ENCODE measurements at regions not wholly inside any gene's neighbourhood (a gene's known extent, or its start where the extent isn't known, plus 50 kb on each side); places are given as distances from the start of the nearest gene placed in this dataset.

DNA sequence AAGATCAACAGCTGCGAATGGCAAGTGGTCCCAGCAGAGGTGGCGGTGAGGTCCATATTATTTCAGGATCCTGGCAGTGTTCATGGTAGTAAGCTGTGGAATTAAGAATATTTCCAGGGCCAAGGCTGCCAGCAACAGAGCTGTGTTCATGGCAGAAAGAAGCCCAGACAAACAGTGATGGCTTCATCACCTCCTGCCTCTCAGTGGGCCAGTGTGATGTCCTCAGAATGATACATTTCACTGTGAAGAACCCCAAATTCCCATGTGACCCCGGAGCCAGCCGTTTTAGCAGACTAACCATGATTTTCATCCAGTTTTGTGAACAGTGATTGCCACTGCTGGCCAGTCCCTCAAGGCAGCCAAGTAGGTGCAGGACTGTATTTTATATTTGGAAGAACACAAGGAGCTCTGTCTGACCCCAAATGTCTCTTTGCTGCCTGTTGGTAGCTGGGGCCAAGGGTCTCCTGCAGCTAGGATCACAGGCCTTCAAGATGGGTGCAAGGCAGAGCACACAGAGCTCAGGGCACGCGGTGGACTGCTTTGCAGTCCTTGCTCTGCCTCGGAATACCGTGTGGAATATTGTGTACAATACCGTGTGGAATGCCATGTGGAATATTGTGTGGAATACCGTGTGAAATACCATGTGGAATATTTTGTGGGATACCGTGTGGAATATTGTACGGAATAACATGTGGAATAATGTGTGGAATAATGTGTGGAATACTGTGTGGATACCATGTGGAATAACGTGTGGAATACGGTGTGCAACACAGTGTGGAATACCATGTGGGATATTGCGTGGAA is 132.3 kb upstream of the CHST15 start:
- Histone ChIP-seq H4K20me1 (ENCODE audit: control insufficient read depth, insufficient read depth, low read depth, low read length) (0 out of 2 replicates have a peak, but pooled peaks cover 4% of the 10 kb centered on the region), H3K9me2 (replicated peaks; ENCODE audit: control insufficient read depth, low read length) (no peaks in the 10 kb centered on the region), H3K36me3 (ENCODE audit: control insufficient read depth, low read length) (no peaks in the 10 kb centered on the region), H3K4me1 (ENCODE audit: control insufficient read depth, low read length) (peaks cover 26% of the 10 kb centered on the region), H3K9me3 (ENCODE audit: control insufficient read depth, insufficient read depth, low read length) (peaks cover 25% of the 10 kb centered on the region; the same call in 1 of the 2 replicates), H3K27ac (ENCODE audit: low read depth, low read length) (no peak overlapping the region), H3K4me2 (ENCODE audit: low read length) (no peak overlapping the region), H3F3A (ENCODE audit: control insufficient read depth, insufficient read depth) (peaks cover 40% of the 10 kb centered on the region), H3K4me3 (ENCODE audit: low read length) (no peak overlapping the region), H3K27me3 (ENCODE audit: control insufficient read depth, low read length) (no peaks in the 10 kb centered on the region), H3K79me2 (ENCODE audit: control insufficient read depth, low read length) (no peaks in the 10 kb centered on the region)
- TF ChIP-seq EZH2phosphoT487 (IDR thresholded peaks at IDR 0.05; ENCODE audit: borderline replicate concordance, low read length), result no peak
- TF ChIP-seq, protein P1, sequence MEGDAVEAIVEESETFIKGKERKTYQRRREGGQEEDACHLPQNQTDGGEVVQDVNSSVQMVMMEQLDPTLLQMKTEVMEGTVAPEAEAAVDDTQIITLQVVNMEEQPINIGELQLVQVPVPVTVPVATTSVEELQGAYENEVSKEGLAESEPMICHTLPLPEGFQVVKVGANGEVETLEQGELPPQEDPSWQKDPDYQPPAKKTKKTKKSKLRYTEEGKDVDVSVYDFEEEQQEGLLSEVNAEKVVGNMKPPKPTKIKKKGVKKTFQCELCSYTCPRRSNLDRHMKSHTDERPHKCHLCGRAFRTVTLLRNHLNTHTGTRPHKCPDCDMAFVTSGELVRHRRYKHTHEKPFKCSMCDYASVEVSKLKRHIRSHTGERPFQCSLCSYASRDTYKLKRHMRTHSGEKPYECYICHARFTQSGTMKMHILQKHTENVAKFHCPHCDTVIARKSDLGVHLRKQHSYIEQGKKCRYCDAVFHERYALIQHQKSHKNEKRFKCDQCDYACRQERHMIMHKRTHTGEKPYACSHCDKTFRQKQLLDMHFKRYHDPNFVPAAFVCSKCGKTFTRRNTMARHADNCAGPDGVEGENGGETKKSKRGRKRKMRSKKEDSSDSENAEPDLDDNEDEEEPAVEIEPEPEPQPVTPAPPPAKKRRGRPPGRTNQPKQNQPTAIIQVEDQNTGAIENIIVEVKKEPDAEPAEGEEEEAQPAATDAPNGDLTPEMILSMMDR (IDR thresholded peaks at IDR 0.05; ENCODE audit: low read depth, low read length, poor library complexity, severe bottlenecking), result no peak

DNA sequence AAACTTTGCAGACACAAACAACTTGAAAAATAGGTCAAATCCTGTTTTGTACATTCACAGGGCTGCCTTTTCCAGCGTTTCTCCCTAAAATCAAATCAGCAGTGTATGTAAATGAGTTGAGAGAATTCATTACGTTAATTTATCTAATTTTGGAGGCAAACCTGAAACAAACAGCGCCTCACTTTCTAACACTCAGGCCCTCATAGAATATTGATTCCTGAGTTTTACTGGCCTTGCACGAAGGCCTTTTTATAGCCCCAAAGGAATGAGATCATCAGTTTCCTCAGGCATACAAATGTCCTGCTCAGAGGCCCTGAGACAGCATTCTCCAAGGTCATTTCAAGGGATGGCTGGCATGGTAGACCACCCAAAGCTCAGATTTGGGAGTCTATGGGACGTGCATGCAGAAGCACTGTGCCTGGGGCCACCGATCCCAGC is 131.7 kb upstream of the CHST15 start:
- H3F3A ChIP-seq (ENCODE audit: control insufficient read depth, insufficient read depth), result peaks cover 37% of the 10 kb centered on the region
- peaks cover 24% of the 10 kb centered on the region; the same call in 1 of the 2 replicates for H3K9me3 ChIP-seq (ENCODE audit: control insufficient read depth, insufficient read depth, low read length)
- no peaks in the 10 kb centered on the region for H3K27me3 ChIP-seq (ENCODE audit: control insufficient read depth, low read length)
- H4K20me1 ChIP-seq (ENCODE audit: control insufficient read depth, insufficient read depth, low read depth, low read length), result 0 out of 2 replicates have a peak, but pooled peaks cover 4% of the 10 kb centered on the region
- H3K36me3 ChIP-seq (ENCODE audit: control insufficient read depth, low read length), result no peaks in the 10 kb centered on the region
- no peaks in the 10 kb centered on the region for H3K79me2 ChIP-seq (ENCODE audit: control insufficient read depth, low read length)
- H3K27ac ChIP-seq (ENCODE audit: low read depth, low read length), result no peak overlapping the region
- TF ChIP-seq, protein P1 (IDR thresholded peaks at IDR 0.05; ENCODE audit: low read depth, low read length, poor library complexity, severe bottlenecking), result no peak
- no peak for TF ChIP-seq EZH2phosphoT487 (IDR thresholded peaks at IDR 0.05; ENCODE audit: borderline replicate concordance, low read length)
- no peak overlapping the region for H3K4me3 ChIP-seq (ENCODE audit: low read length)
- H3K4me2 ChIP-seq (ENCODE audit: low read length), result no peak overlapping the region
- H3K9me2 ChIP-seq (replicated peaks; ENCODE audit: control insufficient read depth, low read length), result no peaks in the 10 kb centered on the region
- H3K4me1 ChIP-seq (ENCODE audit: control insufficient read depth, low read length), result peaks cover 26% of the 10 kb centered on the region

DNA sequence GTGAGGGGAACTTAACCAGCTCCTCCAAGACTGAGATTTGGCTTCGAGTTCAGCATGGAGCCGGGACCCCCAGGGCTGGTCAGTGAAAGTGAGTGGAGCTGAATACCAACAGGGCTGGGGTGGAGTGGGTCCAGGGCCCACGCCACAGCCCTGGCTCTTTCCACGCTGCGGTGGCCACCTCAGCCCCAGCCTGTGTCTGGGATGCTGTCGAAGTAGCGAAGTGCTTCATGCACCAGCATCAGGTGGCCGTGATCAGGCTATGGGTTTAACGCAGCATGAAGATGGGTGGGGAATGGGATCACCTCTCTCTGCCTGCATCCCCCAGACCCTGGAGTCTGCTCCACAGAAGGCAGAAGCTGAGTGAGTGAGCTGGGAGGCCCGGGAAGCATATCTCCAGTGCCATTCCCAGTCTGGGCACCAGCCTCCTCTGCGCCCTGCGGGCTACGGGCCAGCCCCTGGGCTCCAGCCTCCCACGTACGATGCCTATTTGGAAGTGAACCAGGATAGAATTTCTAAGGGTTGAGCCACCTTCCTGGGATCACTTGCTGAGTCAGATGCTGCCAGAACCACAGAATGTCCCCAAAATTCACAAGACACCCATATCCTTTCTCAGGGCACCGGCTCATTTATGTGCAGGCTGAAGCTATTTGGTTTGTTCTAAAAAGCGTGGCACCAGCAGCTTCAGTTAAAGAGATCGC is 131.1 kb upstream of the CHST15 start:
- TF ChIP-seq EZH2phosphoT487 (IDR thresholded peaks at IDR 0.05; ENCODE audit: borderline replicate concordance, low read length), result no peak
- H3K27ac ChIP-seq (ENCODE audit: low read depth, low read length), result no peak overlapping the region

More for the DNA sequence above, 131.1 kb upstream of the CHST15 start:
- Histone ChIP-seq H4K20me1 (ENCODE audit: control insufficient read depth, insufficient read depth, low read depth, low read length) (0 out of 2 replicates have a peak, but pooled peaks cover 4% of the 10 kb centered on the region), H3K27me3 (ENCODE audit: control insufficient read depth, low read length) (no peaks in the 10 kb centered on the region), H3K4me3 (ENCODE audit: low read length) (no peak overlapping the region), H3K9me3 (ENCODE audit: control insufficient read depth, insufficient read depth, low read length) (peaks cover 19% of the 10 kb centered on the region; the same call in 1 of the 2 replicates), H3K79me2 (ENCODE audit: control insufficient read depth, low read length) (no peaks in the 10 kb centered on the region), H3K9me2 (replicated peaks; ENCODE audit: control insufficient read depth, low read length) (no peaks in the 10 kb centered on the region), H3F3A (ENCODE audit: control insufficient read depth, insufficient read depth) (peaks cover 31% of the 10 kb centered on the region), H3K36me3 (ENCODE audit: control insufficient read depth, low read length) (no peaks in the 10 kb centered on the region), H3K4me2 (ENCODE audit: low read length) (no peak overlapping the region), H3K4me1 (ENCODE audit: control insufficient read depth, low read length) (peaks cover 26% of the 10 kb centered on the region)
